H1 (cell line): ENCODE measurements at regions not wholly inside any gene's neighbourhood (a gene's known extent, or its start where the extent isn't known, plus 50 kb on each side); places are given as distances from the start of the nearest gene placed in this dataset.

ENCODE experiments used
- CTCF ChIA-PET: fragments of 300-600 bp; sonication (Branson Sonifier 250); formaldehyde crosslinking; loops from one replicate; lab custom pipeline; 2021; ENCODE audit not compliant: partially characterized antibody; lab: Charles Lee
- POLR2A ChIA-PET: fragments of 300-600 bp; sonication (Branson Sonifier 250); formaldehyde crosslinking; loops from one replicate; lab custom pipeline; 2021; ENCODE audit warnings: inconsistent platforms; ENCODE audit not compliant: partially characterized antibody; lab: Charles Lee
- DNase-seq, 2 experiments: peaks; one replicate each; pipeline versions ENCODE4 v3.0.0 to v3.0.0-alpha.2; 2010 to 2022; ENCODE audit warnings: low spot score in 2 of 2, low read depth in 1 of 2, mixed read lengths in 1 of 2
- FAIRE-seq: peaks from 2 replicates; lab custom pipeline; 2011; peaks lifted over from hg19 to GRCh38; lab: Jason Lieb, UNC
- H2AFZ ChIP-seq: 2 replicates; pipeline ENCODE4 v1.8.1; 2012; ENCODE audit warnings: low read length, inconsistent platforms
- H2AK5ac ChIP-seq: 2 replicates; pipeline ENCODE4 v1.6.1; 2013; ENCODE audit warnings: low read depth, low read length
- H2BK120ac ChIP-seq: replicated peaks from 2 replicates; pipeline ENCODE3; 2013; ENCODE audit warnings: low read depth, low read length, inconsistent platforms
- H2BK12ac ChIP-seq: 2 replicates; pipeline ENCODE4 v1.6.1; 2013; ENCODE audit warnings: low read depth, low read length
- H2BK15ac ChIP-seq: 2 replicates; pipeline ENCODE4 v1.6.1; 2013; ENCODE audit warnings: low read length
- H2BK20ac ChIP-seq: 2 replicates; pipeline ENCODE4 v1.6.1; 2013; ENCODE audit warnings: low read length
- H2BK5ac ChIP-seq: 2 replicates; pipeline ENCODE4 v1.6.1; 2013; ENCODE audit warnings: low read depth, low read length
- H3K14ac ChIP-seq: 2 replicates; pipeline ENCODE4 v1.6.1; 2013; ENCODE audit warnings: inconsistent platforms; ENCODE audit not compliant: insufficient read length
- H3K18ac ChIP-seq: 2 replicates; pipeline ENCODE4 v1.6.1; 2013; ENCODE audit warnings: low read length; ENCODE audit errors: extremely low read depth
- H3K23ac ChIP-seq: 2 replicates; pipeline ENCODE4 v1.6.1; 2013; ENCODE audit warnings: inconsistent platforms; ENCODE audit not compliant: insufficient read length
- H3K23me2 ChIP-seq: 2 replicates; pipeline ENCODE4 v1.6.1; 2013; ENCODE audit warnings: low read depth, low read length
- H3K27ac ChIP-seq: 2 replicates; pipeline ENCODE4 v1.6.1; 2011; ENCODE audit warnings: low read depth, low read length, inconsistent platforms
- H3K27me3 ChIP-seq, 4 experiments: replicated peaks in 1 of 4; 1 replicate in 1 of 4; 2 replicates in 3 of 4; pipeline versions ENCODE4 v1.6.1 to v1.8.1; 2011 to 2013; ENCODE audit warnings: low read length in 3 of 4, mild to moderate bottlenecking in 3 of 4, inconsistent platforms in 2 of 4, mixed read lengths in 2 of 4, moderate library complexity in 1 of 4; ENCODE audit not compliant: control insufficient read depth in 3 of 4, insufficient read depth in 3 of 4; ENCODE audit errors: extremely low read depth in 1 of 4
- H3K36me3 ChIP-seq, 4 experiments: 2 replicates each; pipeline versions ENCODE4 v1.6.1 to v1.8.1; 2011 to 2013; ENCODE audit warnings: mild to moderate bottlenecking in 4 of 4, low read length in 3 of 4, moderate library complexity in 2 of 4, control low read depth in 1 of 4, inconsistent platforms in 1 of 4; ENCODE audit not compliant: insufficient read depth in 4 of 4, control insufficient read depth in 2 of 4
- H3K4ac ChIP-seq: replicated peaks from 2 replicates; pipeline ENCODE3; 2013; ENCODE audit warnings: low read length, low read depth, mixed read lengths, inconsistent platforms; ENCODE audit not compliant: insufficient read length
- H3K4me1 ChIP-seq, 4 experiments: replicated peaks in 1 of 4; 1 replicate in 1 of 4; 2 replicates in 3 of 4; pipeline versions ENCODE4 v1.6.1 to v1.8.1; 2011 to 2013; ENCODE audit warnings: low read length in 3 of 4, inconsistent platforms in 2 of 4, mixed read lengths in 1 of 4; ENCODE audit not compliant: insufficient read depth in 4 of 4, control insufficient read depth in 3 of 4
- H3K4me2 ChIP-seq, 2 experiments: 2 replicates each; pipeline versions ENCODE4 v1.6.1 to v1.8.1; 2011 to 2013; ENCODE audit warnings: low read depth in 2 of 2, low read length in 2 of 2, control low read depth in 1 of 2, inconsistent platforms in 1 of 2, mild to moderate bottlenecking in 1 of 2; ENCODE audit not compliant: insufficient read depth in 1 of 2
- H3K4me3 ChIP-seq, 4 experiments: fragments of 200-600, 300-600 bp in 1 of 4; sonication (generic), shearing (Covaris generic), sonication (Bioruptor Twin) in 1 of 4; 2 replicates each; pipeline versions ENCODE4 v1.5.1 to v1.8.1; 2011 to 2016; ENCODE audit warnings: low read length in 4 of 4, low read depth in 3 of 4, control low read depth in 2 of 4, inconsistent platforms in 2 of 4, mild to moderate bottlenecking in 2 of 4, mixed read lengths in 1 of 4, moderate library complexity in 1 of 4; ENCODE audit not compliant: insufficient read depth in 2 of 4; ENCODE audit errors: extremely low read depth in 1 of 4
- H3K56ac ChIP-seq: replicated peaks from 2 replicates; pipeline ENCODE3; 2013; ENCODE audit warnings: low read depth, mild to moderate bottlenecking, mixed read lengths, low read length, inconsistent platforms; ENCODE audit not compliant: insufficient read length
- H3K79me1 ChIP-seq: 2 replicates; pipeline ENCODE4 v1.6.1; 2013; ENCODE audit warnings: low read depth, low read length, control low read depth
- H3K79me2 ChIP-seq, 2 experiments: 2 replicates each; pipeline versions ENCODE4 v1.6.1 to v1.8.1; 2012 to 2013; ENCODE audit warnings: low read length in 2 of 2, mild to moderate bottlenecking in 2 of 2, inconsistent platforms in 1 of 2; ENCODE audit not compliant: insufficient read depth in 2 of 2, control insufficient read depth in 1 of 2
- H3K9ac ChIP-seq, 4 experiments: replicated peaks in 1 of 4; 1 replicate in 1 of 4; 2 replicates in 3 of 4; pipeline versions ENCODE4 v1.6.1 to v1.8.1; 2011 to 2013; ENCODE audit warnings: low read depth in 3 of 4, low read length in 3 of 4, control low read depth in 2 of 4, mild to moderate bottlenecking in 2 of 4, moderate library complexity in 2 of 4, inconsistent platforms in 1 of 4; ENCODE audit errors: extremely low read depth in 1 of 4
- H3K9me3 ChIP-seq, 2 experiments: 2 replicates each; pipeline versions ENCODE4 v1.6.1 to v1.8.1; 2012 to 2013; ENCODE audit warnings: mild to moderate bottlenecking in 2 of 2, moderate library complexity in 2 of 2, control low read depth in 1 of 2, inconsistent platforms in 1 of 2, low read depth in 1 of 2, low read length in 1 of 2, mixed read lengths in 1 of 2; ENCODE audit not compliant: insufficient read depth in 2 of 2
- H4K20me1 ChIP-seq, 2 experiments: replicated peaks in 1 of 2; 2 replicates each; pipeline versions ENCODE3 to v1.8.1; 2011 to 2013; ENCODE audit warnings: inconsistent platforms in 2 of 2, low read length in 2 of 2, mild to moderate bottlenecking in 1 of 2; ENCODE audit not compliant: insufficient read depth in 2 of 2, control insufficient read depth in 1 of 2
- H4K5ac ChIP-seq: 2 replicates; pipeline ENCODE4 v1.6.1; 2013; ENCODE audit warnings: low read length, low read depth, mixed read lengths, inconsistent platforms; ENCODE audit not compliant: insufficient read length
- H4K8ac ChIP-seq: 2 replicates; pipeline ENCODE4 v1.8.0; 2013; ENCODE audit warnings: mild to moderate bottlenecking, moderate library complexity, low read length, inconsistent platforms; ENCODE audit not compliant: insufficient read depth; ENCODE audit errors: extremely low read depth
- H4K91ac ChIP-seq: replicated peaks from 2 replicates; pipeline ENCODE3; 2013; ENCODE audit warnings: low read length, mixed read lengths, inconsistent platforms; ENCODE audit not compliant: insufficient read length
- BACH1 ChIP-seq: IDR thresholded peaks from 2 replicates; pipeline ENCODE4 v1.6.1; 2012; ENCODE audit warnings: low read length, improper control_type of control experiment
- CBX5 ChIP-seq: fragments of 300-800, 300-1000 bp; sonication (generic); IDR thresholded peaks from 2 replicates; pipeline ENCODE4 v1.7.1; 2016; ENCODE audit warnings: antibody characterized with exemption, low read length, low read depth
- KDM4A ChIP-seq: IDR thresholded peaks from one replicate; pipeline ENCODE4 v1.7.1; 2012; ENCODE audit warnings: low read depth, mild to moderate bottlenecking, moderate library complexity, low read length, inconsistent platforms; ENCODE audit not compliant: severe bottlenecking
- RAD21 ChIP-seq, 2 experiments: IDR thresholded peaks in 1 of 2; conservative IDR thresholded peaks in 1 of 2; 2 replicates each; pipeline ENCODE4 v1.6.1; 2011; ENCODE audit warnings: low read depth in 2 of 2, low read length in 2 of 2, improper control_type of control experiment in 1 of 2, inconsistent platforms in 1 of 2, mild to moderate bottlenecking in 1 of 2, moderate library complexity in 1 of 2
- RFX5 ChIP-seq: IDR thresholded peaks from 2 replicates; pipeline ENCODE4 v1.6.1; 2011; ENCODE audit warnings: low read depth, low read length, improper control_type of control experiment, borderline replicate concordance
- SAP30 ChIP-seq: fragments of 300-600 bp; sonication (generic); IDR thresholded peaks from 2 replicates; pipeline ENCODE4 v1.7.1; 2012; ENCODE audit warnings: low read length, moderate library complexity, mild to moderate bottlenecking, inconsistent platforms; ENCODE audit not compliant: insufficient read depth, insufficient replicate concordance
- SP1 ChIP-seq: IDR thresholded peaks from 2 replicates; pipeline ENCODE4 v1.6.1; 2011; ENCODE audit warnings: low read depth, low read length
- SUZ12 ChIP-seq: fragments of 200-600 bp; sonication (generic); IDR thresholded peaks from 2 replicates; pipeline ENCODE4 v1.6.1; 2012; ENCODE audit warnings: mild to moderate bottlenecking, inconsistent platforms, low read length, moderate library complexity, mixed read lengths
- TAF1 ChIP-seq: IDR thresholded peaks from 2 replicates; pipeline ENCODE4 v1.6.1; 2011; ENCODE audit warnings: mild to moderate bottlenecking, low read depth, low read length
- TEAD4 ChIP-seq: IDR thresholded peaks from 2 replicates; pipeline ENCODE4 v1.6.1; 2012; ENCODE audit warnings: low read depth, low read length, inconsistent platforms, mixed read lengths
- WGBS, 2 experiments: shearing (Covaris generic) in 1 of 2; methylation state at CpG; one replicate each; pipeline versions ENCODE4 v1.1.6 to v1.1.7; 2013 to 2015; ENCODE audit warnings: low lambda C conversion rate in 2 of 2, mixed read lengths in 2 of 2, inconsistent platforms in 1 of 2, low coverage in 1 of 2, missing lambda C conversion rate in 1 of 2; ENCODE audit not compliant: insufficient replicate concordance in 2 of 2, insufficient coverage in 1 of 2, insufficient read length in 1 of 2; ENCODE audit errors: extremely low coverage in 1 of 2, missing lambda C conversion rate in 1 of 2; 5-methylcytosine and 5-hydroxymethylcytosine counted together
- TF ChIP-seq, protein P1 (sequence below), 3 experiments: IDR thresholded peaks; 1 replicate in 2 of 3; 2 replicates in 1 of 3; pipeline versions ENCODE4 v1.5.1 to v1.6.1; 2011; ENCODE audit warnings: low read length in 3 of 3, mild to moderate bottlenecking in 3 of 3, inconsistent platforms in 2 of 3, low read depth in 1 of 3, moderate library complexity in 1 of 3; ENCODE audit not compliant: insufficient read depth in 1 of 3; ENCODE audit errors: control extremely low read depth in 1 of 3

DNA sequence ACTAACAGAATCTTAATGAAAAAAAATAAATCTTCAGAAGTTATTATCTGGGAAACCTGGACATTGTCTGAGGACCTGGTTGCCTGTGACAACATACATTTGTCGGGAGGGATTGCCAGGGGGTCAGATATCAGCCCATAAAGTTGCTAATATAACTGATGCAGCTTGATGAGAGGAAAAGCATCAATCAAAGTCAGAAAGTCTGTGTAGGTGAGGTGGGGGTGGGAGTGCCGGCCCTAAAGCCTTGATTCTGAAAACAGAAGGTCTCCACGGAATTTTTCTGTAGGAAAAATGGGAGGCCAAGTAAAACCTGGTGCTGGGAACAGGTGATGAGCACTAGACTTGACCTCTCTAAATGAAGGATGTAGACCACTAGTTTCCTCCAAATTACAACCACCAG lies 281.8 kb downstream of the FGFR2 start:
- Histone ChIP-seq H4K5ac (no peak overlapping the region), H3K4me1 (peaks cover 0 to 10% (median 5%) of the 10 kb centered on the region in 4 experiments; a peak in 3 of 7 replicates), H3K27ac (no peak overlapping the region), H4K20me1 (no peaks in the 10 kb centered on the region), H2BK5ac (no peak overlapping the region), H2BK20ac (no peak overlapping the region), H3K36me3 (no peaks in the 10 kb centered on the region), H2BK120ac (no peak overlapping the region), H3K56ac (no peak overlapping the region), H3K18ac (no peak overlapping the region), H3K14ac (no peak overlapping the region), H3K4me2 (no peak overlapping the region), H4K91ac (no peak overlapping the region), H2AFZ (no peak overlapping the region), H3K9me3 (no peaks in the 10 kb centered on the region), H3K23ac (no peak overlapping the region), H3K4me3 (no peak overlapping the region), H3K79me1 (no peaks in the 10 kb centered on the region), H2AK5ac (no peak overlapping the region), H3K23me2 (no peaks in the 10 kb centered on the region; the same call in 1 of the 2 replicates), H3K9ac (no peak overlapping the region), H2BK12ac (no peak overlapping the region), H3K4ac (no peak overlapping the region), H3K27me3 (no peaks in the 10 kb centered on the region; a peak in 1 of 7 replicates), H4K8ac (no peak overlapping the region), H3K79me2 (no peaks in the 10 kb centered on the region), H2BK15ac (no peak overlapping the region)
- POLR2A ChIA-PET = no interaction called here
- 86% methylated on average over 3 of the region's 3 CpGs; no CpG with 5 or more reads in 1 of the 2 experiments for WGBS, 2 experiments
- CTCF ChIA-PET = no interaction called here
- DNase-seq = no peak
- no peak for FAIRE-seq
- TF ChIP-seq SP1 (no peak), KDM4A (no peak), RAD21 (IDR thresholded peaks at IDR 0.05 in 1 of 2, conservative IDR thresholded peaks at IDR 0.05 in 1 of 2; ENCODE audit: low read depth in 2 of 2, low read length in 2 of 2) (no peak), BACH1 (no peak), SAP30 (no peak), SUZ12 (no peak), TEAD4 (no peak), CBX5 (no peak), TAF1 (no peak), RFX5 (no peak)
- TF ChIP-seq, protein P1, sequence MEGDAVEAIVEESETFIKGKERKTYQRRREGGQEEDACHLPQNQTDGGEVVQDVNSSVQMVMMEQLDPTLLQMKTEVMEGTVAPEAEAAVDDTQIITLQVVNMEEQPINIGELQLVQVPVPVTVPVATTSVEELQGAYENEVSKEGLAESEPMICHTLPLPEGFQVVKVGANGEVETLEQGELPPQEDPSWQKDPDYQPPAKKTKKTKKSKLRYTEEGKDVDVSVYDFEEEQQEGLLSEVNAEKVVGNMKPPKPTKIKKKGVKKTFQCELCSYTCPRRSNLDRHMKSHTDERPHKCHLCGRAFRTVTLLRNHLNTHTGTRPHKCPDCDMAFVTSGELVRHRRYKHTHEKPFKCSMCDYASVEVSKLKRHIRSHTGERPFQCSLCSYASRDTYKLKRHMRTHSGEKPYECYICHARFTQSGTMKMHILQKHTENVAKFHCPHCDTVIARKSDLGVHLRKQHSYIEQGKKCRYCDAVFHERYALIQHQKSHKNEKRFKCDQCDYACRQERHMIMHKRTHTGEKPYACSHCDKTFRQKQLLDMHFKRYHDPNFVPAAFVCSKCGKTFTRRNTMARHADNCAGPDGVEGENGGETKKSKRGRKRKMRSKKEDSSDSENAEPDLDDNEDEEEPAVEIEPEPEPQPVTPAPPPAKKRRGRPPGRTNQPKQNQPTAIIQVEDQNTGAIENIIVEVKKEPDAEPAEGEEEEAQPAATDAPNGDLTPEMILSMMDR (IDR thresholded peaks at IDR 0.05; ENCODE audit: control extremely low read depth in 1 of 3, insufficient read depth in 1 of 3, low read depth in 1 of 3, low read length in 3 of 3) = no peak
